ENCODE measurements at regions not wholly inside any gene's neighbourhood (a gene's known extent, or its start where the extent isn't known, plus 50 kb on each side); places are given as distances from the start of the nearest gene placed in this dataset.
"Not testable (repeated sequence)": the region's sequence is repeated elsewhere in the genome, so short reads cannot be mapped to it uniquely, and the experiment has no call there.

GRCh38 chr10:8639486-8640185, 585.1 kb downstream of the GATA3 start:
- no peak for FAIRE-seq

DNA sequence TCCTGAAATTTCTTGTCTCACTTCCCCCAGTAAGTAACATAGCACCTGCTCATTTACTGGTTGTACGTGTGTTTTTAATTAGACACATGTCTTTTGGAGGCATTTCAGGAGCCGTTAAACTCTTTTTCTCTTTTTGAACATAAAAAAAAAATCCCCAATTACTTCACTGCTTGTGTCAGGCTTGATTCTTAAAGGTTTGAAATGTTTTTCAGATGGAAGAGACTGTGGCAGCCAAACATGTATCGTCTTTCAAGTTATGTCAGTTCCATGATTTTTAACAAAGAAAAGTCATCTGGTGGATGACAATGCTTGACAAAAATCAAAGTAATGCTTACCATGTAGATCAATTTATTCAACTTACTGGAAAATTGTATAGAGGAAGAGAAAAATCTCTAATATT, 585.8 kb downstream of the GATA3 start:
- FAIRE-seq = no peak

GRCh38 chr10:8640878-8641277, 586.4 kb downstream of the GATA3 start:
- no peak for FAIRE-seq

- FAIRE-seq = no peak
Observed at GRCh38 chr10:8656261-8656660, 601.8 kb downstream of the GATA3 start.

DNA sequence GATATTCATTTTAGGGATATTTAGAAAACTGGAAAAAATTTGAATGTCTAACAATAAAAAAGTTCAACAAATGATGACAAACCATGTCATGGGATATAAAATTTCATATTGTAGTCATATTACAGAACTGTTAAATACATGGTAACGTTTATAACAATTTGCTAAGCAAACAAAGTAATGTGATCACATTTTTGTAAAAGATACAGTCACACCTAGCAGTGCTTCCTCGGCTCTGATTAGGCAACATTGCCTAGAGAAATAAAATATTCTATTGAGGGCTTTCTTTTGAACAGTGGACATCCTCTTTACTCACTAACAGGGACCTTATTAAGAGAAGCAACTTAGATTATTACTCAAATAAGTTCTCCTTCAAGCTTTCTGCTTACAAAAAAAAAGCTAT, 605.5 kb downstream of the GATA3 start:
- FAIRE-seq = no peak

GRCh38 chr10:8661886-8662285, 607.4 kb downstream of the GATA3 start:
- FAIRE-seq = no peak

DNA sequence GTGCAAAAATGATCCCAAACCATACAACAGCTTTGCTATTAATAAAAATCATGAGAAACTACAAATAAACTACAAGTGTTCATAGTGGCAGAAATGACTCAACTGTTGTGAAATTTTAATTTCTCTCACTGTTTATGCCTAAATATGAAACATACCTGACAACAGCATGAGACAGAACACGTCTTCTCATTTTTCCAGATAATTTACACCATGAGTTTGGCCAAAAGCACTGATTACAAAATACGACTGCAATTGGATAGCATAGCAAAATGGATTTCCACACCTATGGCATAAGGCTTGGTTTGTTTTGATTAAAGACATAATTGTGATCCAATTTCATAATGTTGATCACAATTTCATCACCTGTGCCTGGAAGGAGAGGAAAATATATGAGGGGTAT, 608.6 kb downstream of the GATA3 start:
- no peak for FAIRE-seq

GRCh38 chr10:8665322-8665721, 610.8 kb downstream of the GATA3 start:
- no peak for FAIRE-seq

GRCh38 chr10:8670461-8670860, 616.0 kb downstream of the GATA3 start:
- no peak for FAIRE-seq

GRCh38 chr10:8674230-8674629, 619.7 kb downstream of the GATA3 start:
- FAIRE-seq = no peak

DNA sequence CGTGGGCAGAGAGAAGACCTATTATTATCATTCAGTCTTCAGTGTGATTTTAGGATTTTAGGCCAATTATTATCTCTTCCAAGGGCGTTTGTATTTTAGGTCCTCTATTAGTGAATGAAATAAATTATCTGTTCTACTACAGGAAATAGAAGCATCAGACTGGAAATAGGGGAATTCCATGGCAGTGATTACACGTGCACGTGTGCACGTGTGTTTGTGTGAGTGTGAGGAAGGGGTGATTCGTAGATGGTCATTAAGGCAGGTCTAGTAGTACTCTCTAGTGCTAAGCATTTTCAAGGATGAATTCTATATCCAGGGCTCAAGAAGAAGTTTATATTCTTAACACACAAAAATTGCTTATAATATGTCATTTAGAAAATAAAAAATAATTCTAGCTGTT, 623.2 kb downstream of the GATA3 start:
- FAIRE-seq = no peak

DNA sequence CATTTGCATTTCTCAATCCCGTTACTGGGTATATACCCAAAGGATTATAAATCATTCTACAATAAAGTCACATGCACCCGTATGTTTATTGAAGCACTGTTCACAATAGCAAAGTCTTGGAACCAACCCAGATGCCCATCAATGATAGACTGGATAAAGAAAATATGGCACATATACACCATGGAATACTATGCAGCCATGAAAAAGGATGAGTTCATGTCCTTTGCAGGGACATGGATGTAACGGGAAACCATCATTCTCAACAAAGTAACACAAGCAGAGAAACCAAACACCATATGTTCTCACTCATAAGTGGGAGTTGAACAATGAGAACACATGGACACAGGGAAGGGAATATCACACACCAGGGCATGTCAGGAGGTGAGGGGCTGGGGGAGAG, 630.4 kb downstream of the GATA3 start:
- FAIRE-seq = not testable (repeated sequence)

DNA sequence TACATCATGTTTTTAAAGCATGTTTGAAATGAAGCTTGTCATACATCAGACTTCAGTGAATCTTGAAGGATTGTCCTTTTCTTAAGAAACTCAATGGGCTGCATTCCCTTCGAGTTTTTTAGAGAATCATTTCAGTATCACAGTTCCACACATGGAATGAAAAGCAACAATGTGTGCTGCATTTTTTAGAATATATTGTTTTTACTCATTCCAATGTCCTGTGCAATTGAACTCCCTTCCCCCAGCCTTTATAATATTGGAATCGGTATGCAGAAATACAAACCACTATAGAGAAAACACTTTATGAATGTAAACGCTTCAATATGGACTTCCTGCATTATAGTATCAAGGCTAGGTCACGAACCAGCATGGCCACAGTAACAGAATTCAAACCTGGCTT, 634.4 kb downstream of the GATA3 start:
- no peak for FAIRE-seq

GRCh38 chr10:8691498-8692017, 637.1 kb downstream of the GATA3 start:
- no peak for FAIRE-seq

DNA sequence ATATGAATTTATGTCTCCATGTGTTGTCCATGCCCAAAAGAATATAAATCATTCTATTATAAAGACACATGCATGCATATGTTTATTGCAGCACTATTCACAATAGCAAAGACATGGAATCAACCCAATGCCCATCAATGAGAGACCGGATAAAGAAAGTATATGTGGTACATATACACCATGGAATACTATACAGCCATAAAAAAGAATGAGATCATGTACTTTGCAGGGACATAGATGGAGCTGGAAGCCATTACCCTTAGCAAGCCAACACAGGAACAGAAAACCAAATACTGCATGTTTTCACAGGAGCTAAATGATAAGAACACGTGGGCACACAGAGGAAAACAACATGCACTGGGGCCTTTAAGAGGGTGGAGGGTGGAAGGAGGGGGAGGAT, 639.1 kb downstream of the GATA3 start:
- not testable (repeated sequence) for FAIRE-seq

DNA sequence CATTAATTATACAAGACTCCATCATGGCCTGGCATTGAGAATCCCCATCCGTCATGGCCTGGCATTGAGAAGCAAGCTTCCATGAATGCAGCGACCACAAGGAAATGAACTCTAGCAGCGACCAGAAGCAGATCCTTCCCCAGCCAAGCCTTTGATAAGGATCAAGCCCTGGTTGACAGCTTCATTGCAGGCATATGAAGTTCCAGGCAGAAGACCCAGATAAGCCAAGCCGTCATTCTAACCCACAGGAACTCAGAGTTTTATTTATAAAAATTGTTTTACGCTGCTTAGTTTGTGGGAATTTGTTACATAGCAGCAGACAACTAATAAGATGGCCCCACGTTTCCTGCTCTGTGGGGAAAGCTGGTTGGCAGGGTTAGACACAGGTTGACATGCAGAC, 642.3 kb downstream of the GATA3 start:
- no peak for FAIRE-seq

- FAIRE-seq = no peak
Observed at GRCh38 chr10:8700689-8701088, 646.2 kb downstream of the GATA3 start.

DNA sequence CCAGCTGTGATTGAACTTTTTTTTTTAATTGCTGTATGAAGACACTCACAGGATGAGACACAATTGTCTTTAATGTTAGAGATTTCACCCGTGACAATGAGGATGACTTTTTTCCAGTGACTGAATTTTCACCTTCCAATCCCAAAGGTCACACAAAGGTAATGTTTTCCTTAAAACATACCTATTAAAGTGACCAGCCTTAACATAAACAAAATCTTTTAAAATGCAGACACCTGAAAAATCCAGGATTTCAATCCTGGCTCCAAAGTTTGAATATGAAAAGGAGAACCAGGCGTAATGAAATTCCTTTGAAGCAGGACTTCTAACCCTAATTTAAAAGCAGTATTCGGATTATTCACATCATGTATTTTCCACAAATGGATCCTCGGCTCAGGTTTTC, 647.7 kb downstream of the GATA3 start:
- FAIRE-seq = no peak

GRCh38 chr10:8705415-8705814, 650.9 kb downstream of the GATA3 start:
- no peak for FAIRE-seq

- peak; percentile 97 for FAIRE-seq
Observed at GRCh38 chr10:8712656-8713055, 658.2 kb downstream of the GATA3 start.

DNA sequence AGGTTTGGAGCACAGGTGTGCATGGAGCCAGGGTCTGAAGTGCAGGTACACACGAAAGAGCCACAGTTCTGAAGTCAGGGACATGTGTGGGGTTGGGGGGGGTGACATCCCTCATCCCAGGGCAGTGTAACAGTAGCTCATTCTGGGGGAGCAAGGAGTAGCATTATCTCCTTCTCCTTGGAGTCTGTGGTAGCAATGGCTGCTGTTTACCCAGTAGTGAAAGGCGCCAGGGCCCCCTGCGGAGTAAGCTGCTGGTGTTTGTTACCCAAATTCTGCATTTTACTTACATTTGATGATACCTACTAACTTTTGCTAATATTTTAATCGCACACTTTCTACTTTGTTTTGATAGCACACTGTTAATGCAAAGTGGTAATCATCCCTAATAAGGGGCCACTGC, 665.5 kb downstream of the GATA3 start:
- no peak for FAIRE-seq

DNA sequence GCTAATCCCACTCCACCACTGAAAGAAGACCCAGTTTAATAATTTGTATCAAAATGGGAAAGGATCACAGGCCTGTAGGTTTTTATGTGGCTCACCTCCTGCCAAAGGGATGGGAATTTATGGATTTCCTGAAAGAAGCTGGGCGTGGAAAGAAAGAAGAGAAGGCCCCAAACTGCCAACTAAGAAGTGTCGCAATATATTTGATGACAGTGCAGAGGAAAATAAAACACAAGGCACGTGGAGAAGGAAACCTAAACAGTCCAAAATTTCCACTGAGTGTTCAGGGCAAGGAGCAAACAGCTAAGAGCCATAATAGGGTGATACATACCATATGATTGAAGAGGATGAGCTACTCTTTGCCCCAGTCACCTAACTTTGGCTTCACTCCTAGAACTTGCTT, 667.2 kb downstream of the GATA3 start:
- FAIRE-seq = no peak

- no peak for FAIRE-seq
Observed at GRCh38 chr10:8722835-8723234, 668.3 kb downstream of the GATA3 start.

- no peak for FAIRE-seq
Observed at GRCh38 chr10:8725343-8725742, 670.9 kb downstream of the GATA3 start.

GRCh38 chr10:8726084-8726778, 671.7 kb downstream of the GATA3 start:
- FAIRE-seq = no peak
